BE2C (cell line): ENCODE measurements at regions not wholly inside any gene's neighbourhood (a gene's known extent, or its start where the extent isn't known, plus 50 kb on each side); places are given as distances from the start of the nearest gene placed in this dataset.

Experiments used
- DNase-seq: peaks from one replicate; pipeline ENCODE4 v3.0.0-alpha.2; 2020
- H3K27me3 ChIP-seq: fragments of 250-450 bp; sonication (Bioruptor Pico); 2 replicates; pipeline ENCODE4 v1.5.1; 2020; ENCODE audit warnings: mild to moderate bottlenecking
- H3K36me3 ChIP-seq: fragments of 250-450 bp; sonication (Bioruptor Pico); 2 replicates; pipeline ENCODE4 v1.5.1; 2020; ENCODE audit warnings: mild to moderate bottlenecking
- H3K4me1 ChIP-seq: fragments of 250-450 bp; sonication (Bioruptor Pico); 2 replicates; pipeline ENCODE4 v1.5.1; 2020
- H3K4me3 ChIP-seq: 2 replicates; pipeline ENCODE4 v1.5.1; 2011; ENCODE audit warnings: low read depth, low read length
- H3K9me3 ChIP-seq: fragments of 250-450 bp; sonication (Bioruptor Pico); 2 replicates; pipeline ENCODE4 v1.5.1; 2020
- CTCF ChIP-seq: IDR thresholded peaks from 2 replicates; pipeline ENCODE4 v1.5.1; 2012; ENCODE audit warnings: mild to moderate bottlenecking, low read depth, low read length

GRCh38 chr13:105595471-105595870 lies 940.0 kb downstream of the EFNB2 start:
- no peaks in the 10 kb centered on the region; the same call in 1 of the 2 replicates for H3K4me1 ChIP-seq
- DNase-seq, result no peak
- H3K36me3 ChIP-seq, result no peaks in the 10 kb centered on the region
- no peaks in the 10 kb centered on the region for H3K27me3 ChIP-seq
- TF ChIP-seq CTCF, result no peak
- H3K9me3 ChIP-seq, result no peaks in the 10 kb centered on the region
- no peak overlapping the region for H3K4me3 ChIP-seq

- Histone ChIP-seq H3K9me3 (no peaks in the 10 kb centered on the region), H3K27me3 (no peaks in the 10 kb centered on the region), H3K4me3 (no peak overlapping the region), H3K4me1 (no peaks in the 10 kb centered on the region; the same call in 1 of the 2 replicates), H3K36me3 (no peaks in the 10 kb centered on the region)
- no peak for TF ChIP-seq CTCF
- no peak for DNase-seq
Observed at GRCh38 chr13:105591277-105591676, 944.2 kb downstream of the EFNB2 start.

- H3K36me3 ChIP-seq, result no peaks in the 10 kb centered on the region
- no peaks in the 10 kb centered on the region for H3K27me3 ChIP-seq
- no peak for DNase-seq
- no peaks in the 10 kb centered on the region for H3K9me3 ChIP-seq
- no peaks in the 10 kb centered on the region; the same call in 1 of the 2 replicates for H3K4me1 ChIP-seq
- no peak overlapping the region for H3K4me3 ChIP-seq
- no peak for TF ChIP-seq CTCF
Observed at GRCh38 chr13:105587786-105588185, 947.7 kb downstream of the EFNB2 start.

GRCh38 chr13:105579821-105580710 lies 955.4 kb downstream of the EFNB2 start:
- H3K36me3 ChIP-seq, result no peaks in the 10 kb centered on the region
- no peak for TF ChIP-seq CTCF
- no peaks in the 10 kb centered on the region for H3K27me3 ChIP-seq
- DNase-seq, result no peak
- no peak overlapping the region for H3K4me3 ChIP-seq
- H3K4me1 ChIP-seq, result no peaks in the 10 kb centered on the region; the same call in 1 of the 2 replicates
- H3K9me3 ChIP-seq, result no peaks in the 10 kb centered on the region

GRCh38 chr13:105573136-105573535 lies 962.3 kb downstream of the EFNB2 start:
- Histone ChIP-seq H3K36me3 (no peaks in the 10 kb centered on the region), H3K9me3 (no peaks in the 10 kb centered on the region), H3K27me3 (no peaks in the 10 kb centered on the region), H3K4me3 (no peak overlapping the region), H3K4me1 (no peaks in the 10 kb centered on the region)
- no peak for TF ChIP-seq CTCF
- no peak for DNase-seq

- Histone ChIP-seq H3K27me3 (no peaks in the 10 kb centered on the region), H3K4me1 (no peaks in the 10 kb centered on the region), H3K36me3 (no peaks in the 10 kb centered on the region), H3K4me3 (no peak overlapping the region), H3K9me3 (no peaks in the 10 kb centered on the region)
- no peak for TF ChIP-seq CTCF
- no peak for DNase-seq
Observed at GRCh38 chr13:105572401-105572800, 963.1 kb downstream of the EFNB2 start.
